ENCODE measurements at regions not wholly inside any gene's neighbourhood (a gene's known extent, or its start where the extent isn't known, plus 50 kb on each side); places are given as distances from the start of the nearest gene placed in this dataset.

DNA sequence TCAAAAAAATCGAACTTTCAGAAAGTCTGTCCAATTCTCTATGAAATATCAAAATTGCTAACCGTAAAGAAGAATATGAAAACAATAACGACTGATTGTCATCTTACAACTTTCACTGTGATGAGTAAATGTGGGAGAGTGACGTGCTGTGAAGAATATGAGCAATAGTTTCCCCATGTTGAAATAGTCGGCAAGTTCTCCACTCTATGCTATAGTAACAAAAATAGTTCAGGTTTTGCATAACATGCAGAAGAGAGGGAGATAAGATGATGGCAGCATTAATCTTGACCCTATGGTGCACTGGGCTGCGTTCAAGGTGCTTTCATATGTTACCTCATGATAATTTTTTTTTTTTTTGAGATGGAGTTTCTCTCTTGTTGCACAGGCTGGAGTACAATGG is 196.8 kb upstream of the CYRIA start:
- no peak for TF ChIP-seq EZH2 (IDR thresholded peaks at IDR 0.05)
- TF ChIP-seq, protein P1, sequence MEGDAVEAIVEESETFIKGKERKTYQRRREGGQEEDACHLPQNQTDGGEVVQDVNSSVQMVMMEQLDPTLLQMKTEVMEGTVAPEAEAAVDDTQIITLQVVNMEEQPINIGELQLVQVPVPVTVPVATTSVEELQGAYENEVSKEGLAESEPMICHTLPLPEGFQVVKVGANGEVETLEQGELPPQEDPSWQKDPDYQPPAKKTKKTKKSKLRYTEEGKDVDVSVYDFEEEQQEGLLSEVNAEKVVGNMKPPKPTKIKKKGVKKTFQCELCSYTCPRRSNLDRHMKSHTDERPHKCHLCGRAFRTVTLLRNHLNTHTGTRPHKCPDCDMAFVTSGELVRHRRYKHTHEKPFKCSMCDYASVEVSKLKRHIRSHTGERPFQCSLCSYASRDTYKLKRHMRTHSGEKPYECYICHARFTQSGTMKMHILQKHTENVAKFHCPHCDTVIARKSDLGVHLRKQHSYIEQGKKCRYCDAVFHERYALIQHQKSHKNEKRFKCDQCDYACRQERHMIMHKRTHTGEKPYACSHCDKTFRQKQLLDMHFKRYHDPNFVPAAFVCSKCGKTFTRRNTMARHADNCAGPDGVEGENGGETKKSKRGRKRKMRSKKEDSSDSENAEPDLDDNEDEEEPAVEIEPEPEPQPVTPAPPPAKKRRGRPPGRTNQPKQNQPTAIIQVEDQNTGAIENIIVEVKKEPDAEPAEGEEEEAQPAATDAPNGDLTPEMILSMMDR (IDR thresholded peaks at IDR 0.05) = no peak

Measured in neural progenitor cell (in vitro differentiated cells).